A673 (cell line): ENCODE measurements at regions not wholly inside any gene's neighbourhood (a gene's known extent, or its start where the extent isn't known, plus 50 kb on each side); places are given as distances from the start of the nearest gene placed in this dataset.

Experiments used
- BruUV-seq: library from RNA; stranded (reverse); fragments of 400-500 nt; replicated peaks from 2 replicates; lab custom pipeline; 2021; lab: Mats Ljungman, UMichigan
- CTCF ChIA-PET: fragments of 300-600 bp; sonication (Branson Sonifier 250); formaldehyde crosslinking; loops from one replicate; lab custom pipeline; 2022; ENCODE audit warnings: antibody characterized with exemption; lab: Charles Lee
- POLR2A ChIA-PET: fragments of 300-600 bp; sonication (Branson Sonifier 250); formaldehyde crosslinking; loops from one replicate; lab custom pipeline; 2022; ENCODE audit warnings: antibody characterized with exemption; ENCODE audit not compliant: low non-redundant PET; lab: Charles Lee
- DNase-seq: peaks from one replicate; pipeline ENCODE4 v3.0.0-alpha.2; 2015; ENCODE audit warnings: low spot score
- H3K27ac ChIP-seq: fragments of 200-600 bp; sonication (generic); 2 replicates; pipeline ENCODE4 v1.5.1; 2016; ENCODE audit warnings: mixed run types, low read depth, mild to moderate bottlenecking, mixed read lengths, antibody characterized with exemption, low read length; ENCODE audit not compliant: poor library complexity, severe bottlenecking
- H3K27me3 ChIP-seq: fragments of 200-600 bp; sonication (generic); replicated peaks from 2 replicates; pipeline ENCODE4 v1.6.1; 2017; ENCODE audit warnings: mixed run types, low read depth, mild to moderate bottlenecking, mixed read lengths, antibody characterized with exemption, low read length; ENCODE audit not compliant: insufficient read depth, poor library complexity
- H3K36me3 ChIP-seq: fragments of 200-600 bp; sonication (generic); 2 replicates; pipeline ENCODE4 v1.6.1; 2016; ENCODE audit warnings: mixed run types, mild to moderate bottlenecking, mixed read lengths, antibody characterized with exemption, low read length; ENCODE audit not compliant: insufficient read depth, poor library complexity, severe bottlenecking
- H3K4me1 ChIP-seq: fragments of 200-600 bp; sonication (generic); 2 replicates; pipeline ENCODE4 v1.6.1; 2017; ENCODE audit warnings: mixed run types, mild to moderate bottlenecking, mixed read lengths, antibody characterized with exemption, low read length; ENCODE audit not compliant: insufficient read depth, poor library complexity, severe bottlenecking
- H3K4me3 ChIP-seq: fragments of 200-600 bp; sonication (generic); 2 replicates; pipeline ENCODE4 v1.5.1; 2016; ENCODE audit warnings: low read depth, mixed run types, mild to moderate bottlenecking, mixed read lengths, low read length; ENCODE audit not compliant: poor library complexity, severe bottlenecking
- H3K9me3 ChIP-seq: fragments of 200-600 bp; sonication (generic); 2 replicates; pipeline ENCODE4 v1.6.1; 2016; ENCODE audit warnings: mixed run types, low read depth, mild to moderate bottlenecking, mixed read lengths, antibody characterized with exemption, low read length; ENCODE audit not compliant: poor library complexity, severe bottlenecking
- CTCF ChIP-seq: fragments of 300-800, 200-600 bp; sonication (generic); conservative IDR thresholded peaks from 2 replicates; pipeline ENCODE4 v1.5.1; 2017; ENCODE audit warnings: low read depth, mild to moderate bottlenecking, antibody characterized with exemption, low read length, moderate library complexity, mixed read lengths
- EZH2 ChIP-seq: fragments of 200-600 bp; sonication (generic); IDR thresholded peaks from 2 replicates; pipeline ENCODE4 v1.6.1; 2017; ENCODE audit warnings: borderline replicate concordance, low read depth, mild to moderate bottlenecking, mixed read lengths, antibody characterized with exemption, low read length; ENCODE audit not compliant: poor library complexity, severe bottlenecking
- intact Hi-C: fragments of 100-400 bp; cut with micrococcal nuclease; formaldehyde crosslinking; loops from one replicate; pipeline ENCODE4 v1.10.0; 2022; ENCODE audit not compliant: unreplicated experiment

GRCh38 chr11:8757047-8757446 lies 74.5 kb downstream of the RPL27A start:
- ChIA-PET CTCF (no interaction called here), POLR2A (no interaction called here)
- H3K4me3 ChIP-seq, result no peak overlapping the region
- no peaks in the 10 kb centered on the region for H3K36me3 ChIP-seq
- no peak overlapping the region for H3K27ac ChIP-seq
- TF ChIP-seq CTCF (no peak), EZH2 (no peak)
- H3K9me3 ChIP-seq, result no peaks in the 10 kb centered on the region
- no peaks in the 10 kb centered on the region for H3K4me1 ChIP-seq
- no peak for DNase-seq
- no peaks in the 10 kb centered on the region for H3K27me3 ChIP-seq
- intact Hi-C loops, result no loop called here
- no TSS peak for BruUV-seq

- BruUV-seq, result no TSS peak
- no peak for TF ChIP-seq EZH2
- TF ChIP-seq CTCF, result no peak
- no peaks in the 10 kb centered on the region for H3K4me1 ChIP-seq
- no peak for DNase-seq
- intact Hi-C loops, result no loop called here
- CTCF ChIA-PET, result no interaction called here
- no peaks in the 10 kb centered on the region for H3K36me3 ChIP-seq
- H3K4me3 ChIP-seq, result no peak overlapping the region
- no peaks in the 10 kb centered on the region for H3K9me3 ChIP-seq
- POLR2A ChIA-PET, result no interaction called here
- H3K27me3 ChIP-seq, result no peaks in the 10 kb centered on the region
- no peak overlapping the region for H3K27ac ChIP-seq
These were observed 74.9 kb downstream of the RPL27A start for GRCh38 chr11:8757533-8757932.

- intact Hi-C loops, result no loop called here
- Histone ChIP-seq H3K27ac (no peak overlapping the region), H3K27me3 (no peaks in the 10 kb centered on the region), H3K4me3 (no peak overlapping the region), H3K9me3 (no peaks in the 10 kb centered on the region), H3K4me1 (no peaks in the 10 kb centered on the region), H3K36me3 (no peaks in the 10 kb centered on the region)
- TF ChIP-seq EZH2, result no peak
- TF ChIP-seq CTCF, result no peak
- DNase-seq, result no peak
- no TSS peak for BruUV-seq
- ChIA-PET POLR2A (no interaction called here), CTCF (interaction anchor here (0.6 kb wide), 1 partner anchor 52 kb away, joined by 3 read pairs; a partner anchor contains a TSS)
These were observed 76.1 kb downstream of the RPL27A start for GRCh38 chr11:8758619-8759169.
